GM11168 (cell line): ENCODE measurements at regions not wholly inside any gene's neighbourhood (a gene's known extent, or its start where the extent isn't known, plus 50 kb on each side); places are given as distances from the start of the nearest gene placed in this dataset.

Experiments
- in situ Hi-C: fragments of 300-500 bp; cut with MboI; formaldehyde crosslinking; loops from one replicate; pipeline ENCODE4 v1.12.0; 2022; ENCODE audit warnings: low sequenced_read_pairs; ENCODE audit not compliant: unreplicated experiment

GRCh38 chr2:196454492-196454891 lies 185.0 kb upstream of the CCDC150 start:
- in situ Hi-C loops: loop anchor here (10.0 kb wide), 1 partner anchor 160 kb away; no protein-coding TSS in a partner anchor

- in situ Hi-C loops: loop anchor here (10.0 kb wide), 1 partner anchor 165 kb away; no protein-coding TSS in a partner anchor
These were observed 180.0 kb upstream of the CCDC150 start for GRCh38 chr2:196459539-196459938.

- in situ Hi-C loops: no loop called here
These were observed 175.8 kb upstream of the CCDC150 start for GRCh38 chr2:196463706-196464105.

GRCh38 chr2:196464311-196464710 lies 175.2 kb upstream of the CCDC150 start:
- in situ Hi-C loops: no loop called here

GRCh38 chr2:196466581-196466980 lies 172.9 kb upstream of the CCDC150 start:
- in situ Hi-C loops: no loop called here

- in situ Hi-C loops: no loop called here
These were observed 171.1 kb upstream of the CCDC150 start for GRCh38 chr2:196468394-196468793.

- in situ Hi-C loops: no loop called here
These were observed 165.9 kb upstream of the CCDC150 start for GRCh38 chr2:196473617-196474016.

GRCh38 chr2:196475611-196476010 lies 163.9 kb upstream of the CCDC150 start:
- in situ Hi-C loops: no loop called here

GRCh38 chr2:196478588-196478987 lies 160.9 kb upstream of the CCDC150 start:
- in situ Hi-C loops: no loop called here

- in situ Hi-C loops: no loop called here
These were observed 160.2 kb upstream of the CCDC150 start for GRCh38 chr2:196479350-196479749.

- in situ Hi-C loops: no loop called here
These were observed 158.7 kb upstream of the CCDC150 start for GRCh38 chr2:196480653-196481323.

- in situ Hi-C loops: no loop called here
These were observed 158.2 kb upstream of the CCDC150 start for GRCh38 chr2:196481324-196481697.

- in situ Hi-C loops: no loop called here
These were observed 157.1 kb upstream of the CCDC150 start for GRCh38 chr2:196482119-196483065.

GRCh38 chr2:196486146-196486545 lies 153.4 kb upstream of the CCDC150 start:
- in situ Hi-C loops: no loop called here

- in situ Hi-C loops: no loop called here
These were observed 152.1 kb upstream of the CCDC150 start for GRCh38 chr2:196487417-196487816.

GRCh38 chr2:196489371-196489770 lies 150.1 kb upstream of the CCDC150 start:
- in situ Hi-C loops: no loop called here

- in situ Hi-C loops: no loop called here
These were observed 146.6 kb upstream of the CCDC150 start for GRCh38 chr2:196492946-196493345.

- in situ Hi-C loops: no loop called here
These were observed 140.6 kb upstream of the CCDC150 start for GRCh38 chr2:196498962-196499361.

GRCh38 chr2:196499686-196500085 lies 139.8 kb upstream of the CCDC150 start:
- in situ Hi-C loops: no loop called here

- in situ Hi-C loops: no loop called here
These were observed 138.7 kb upstream of the CCDC150 start for GRCh38 chr2:196500686-196501431.

GRCh38 chr2:196501836-196502235 lies 137.7 kb upstream of the CCDC150 start:
- in situ Hi-C loops: no loop called here
